NCI-H2227 treated with DMSO at 0.1 percent for 48 hours (cell line): ENCODE measurements at regions not wholly inside any gene's neighbourhood (a gene's known extent, or its start where the extent isn't known, plus 50 kb on each side); places are given as distances from the start of the nearest gene placed in this dataset.
"Not testable (repeated sequence)": the region's sequence is repeated elsewhere in the genome, so short reads cannot be mapped to it uniquely, and the experiment has no call there.

Experiments used
- DNase-seq: peaks from one replicate; lab custom pipeline; 2025; lab: John Stamatoyannopoulos, UW

DNA sequence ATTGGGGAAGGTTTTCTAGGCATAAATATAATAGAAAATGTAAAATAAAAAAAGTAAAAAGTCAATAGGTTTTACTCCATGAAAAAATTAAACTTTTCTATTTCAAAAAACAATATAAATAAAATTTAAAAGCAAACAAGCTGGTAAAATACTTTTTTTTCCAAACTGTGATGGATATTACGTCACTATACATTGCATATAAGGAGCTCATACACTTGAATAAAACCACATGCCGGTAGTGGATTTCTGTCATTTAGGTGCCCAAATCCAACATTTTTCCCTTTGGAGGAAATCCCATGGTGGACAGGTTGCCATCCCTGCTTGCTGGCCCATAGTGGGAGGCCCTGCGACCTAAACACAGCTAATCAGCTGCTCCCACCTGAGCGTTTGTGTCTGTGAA is 289.4 kb upstream of the HNRNPA3 start:
- DNase-seq: no peak

DNA sequence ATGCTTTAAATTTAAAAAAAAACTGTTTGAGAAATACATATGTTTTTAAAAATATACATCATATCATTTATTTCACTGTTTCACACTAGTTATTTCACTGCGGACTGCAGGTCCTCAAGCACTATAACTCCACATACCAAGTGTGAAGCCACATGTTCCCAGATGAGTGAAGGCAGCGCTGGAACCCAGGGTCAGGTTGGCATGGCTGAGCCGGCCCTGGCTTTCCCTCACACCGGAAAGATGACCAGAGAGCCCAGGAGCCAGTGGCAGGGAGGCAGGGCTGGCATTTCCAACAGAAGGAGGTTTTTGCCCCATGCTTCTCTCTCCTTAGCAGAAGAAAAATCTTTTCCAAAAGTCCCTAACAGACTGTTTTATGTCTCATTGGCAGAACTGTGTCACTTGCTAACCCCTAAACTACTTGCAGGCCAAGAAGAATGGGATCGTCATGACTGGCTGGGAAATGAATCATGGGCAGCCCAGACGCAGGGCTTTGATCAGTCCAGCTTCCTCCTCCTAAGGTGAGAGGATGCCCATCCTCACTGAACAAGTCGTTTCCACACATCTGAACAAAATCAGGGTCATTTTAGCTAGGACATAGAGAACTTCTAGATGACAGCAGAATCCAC is 287.6 kb upstream of the HNRNPA3 start:
- DNase-seq: no peak

DNA sequence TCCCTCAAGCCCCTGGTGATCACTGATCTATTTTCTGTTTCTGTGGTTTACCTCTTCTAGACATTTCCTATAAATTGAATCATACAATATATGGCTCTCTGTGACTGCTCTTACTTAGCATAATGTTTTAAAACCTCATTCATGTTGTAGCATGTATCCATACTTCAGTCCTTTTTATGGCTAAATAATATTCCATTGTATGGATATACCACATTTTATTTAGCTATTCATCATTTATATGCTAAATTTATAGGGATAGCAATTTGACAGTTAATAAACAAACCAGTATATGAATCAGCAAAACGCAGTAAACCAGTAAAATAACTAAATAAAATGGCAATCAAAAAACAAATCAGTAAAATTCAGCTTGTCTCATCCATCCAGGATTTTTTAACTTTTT is 286.1 kb upstream of the HNRNPA3 start:
- DNase-seq: no peak

DNA sequence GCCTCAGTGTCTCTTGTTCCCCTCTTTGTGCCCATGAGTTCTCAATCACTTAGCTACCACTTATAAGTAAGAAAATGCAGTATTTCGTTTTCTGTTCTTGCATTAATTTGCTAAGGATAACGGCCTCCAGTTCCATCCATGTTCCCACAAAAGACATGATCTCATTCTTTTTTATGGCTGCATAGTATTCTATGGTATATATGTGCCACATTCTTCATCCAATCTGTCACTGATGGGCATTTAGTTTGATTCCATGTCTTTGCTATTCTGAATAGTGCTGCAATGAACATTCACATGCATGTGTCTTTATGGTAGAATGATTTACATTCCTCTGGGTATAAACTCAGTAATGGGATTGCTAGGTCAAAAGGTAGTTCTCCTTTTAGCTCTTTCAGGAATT is 283.2 kb upstream of the HNRNPA3 start:
- DNase-seq: not testable (repeated sequence)

DNA sequence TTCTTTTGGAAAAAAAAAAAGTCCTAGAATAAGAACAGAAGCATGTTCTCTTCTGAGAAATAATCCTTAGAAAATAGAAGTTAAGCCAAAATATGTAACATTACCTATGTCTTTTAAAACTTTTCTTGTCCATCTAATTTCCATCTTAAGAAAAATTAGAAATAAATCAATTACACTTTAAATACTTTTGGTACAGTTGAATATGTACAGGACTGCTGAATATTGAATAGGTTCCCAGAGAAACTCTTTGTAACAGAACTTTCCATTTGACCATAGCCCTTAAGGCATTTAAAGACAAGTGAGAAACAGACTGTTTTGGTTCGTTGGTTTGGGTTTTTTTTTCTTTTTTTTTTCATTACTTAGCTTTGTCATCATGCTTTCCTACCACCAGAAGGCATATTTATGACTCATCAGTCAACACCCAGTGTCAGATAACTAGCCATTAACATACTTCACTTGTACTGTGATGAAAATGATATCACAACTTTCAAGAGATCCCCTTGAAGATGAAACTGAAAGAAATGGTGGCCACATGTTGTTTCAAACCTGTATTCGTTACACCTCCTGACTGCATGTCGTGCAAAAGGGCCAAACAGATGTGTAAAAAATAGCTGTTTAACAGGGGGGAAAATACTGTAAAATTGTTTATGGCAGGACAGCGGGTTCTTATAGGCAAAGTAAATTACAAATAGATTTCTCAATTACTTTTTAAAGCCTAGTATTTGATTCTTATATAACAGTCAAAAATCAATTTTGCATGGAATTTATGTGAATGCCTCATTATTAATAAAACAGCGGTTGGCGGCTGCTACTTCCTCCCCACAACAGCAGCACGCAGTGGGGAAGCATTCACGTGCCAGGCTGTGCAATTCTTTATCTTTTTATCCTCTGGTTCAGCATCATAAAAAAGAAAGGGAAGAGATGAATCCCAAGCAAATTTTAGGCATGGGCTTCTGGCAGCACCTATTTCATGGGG is 280.7 kb upstream of the HNRNPA3 start:
- peak; percentile 54 for DNase-seq

DNA sequence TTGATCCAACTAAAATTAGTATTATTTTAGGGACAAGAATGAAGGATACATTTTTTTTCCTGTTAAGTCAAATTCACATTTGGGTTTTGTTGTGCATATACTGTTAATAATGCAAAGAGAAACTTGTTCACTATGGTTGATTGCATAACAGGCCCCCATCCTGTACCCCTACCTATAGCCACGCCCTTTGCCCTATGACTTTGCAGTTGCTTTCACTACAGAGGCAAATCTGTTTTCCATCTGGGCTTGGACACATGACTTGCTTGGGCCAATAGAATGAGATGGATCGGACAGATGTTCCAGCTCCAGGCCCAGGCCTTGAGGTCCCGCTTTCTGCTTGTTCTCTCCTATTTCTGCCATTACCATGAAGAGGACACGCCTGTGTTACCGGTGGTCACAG is 278.5 kb upstream of the HNRNPA3 start:
- DNase-seq: no peak

DNA sequence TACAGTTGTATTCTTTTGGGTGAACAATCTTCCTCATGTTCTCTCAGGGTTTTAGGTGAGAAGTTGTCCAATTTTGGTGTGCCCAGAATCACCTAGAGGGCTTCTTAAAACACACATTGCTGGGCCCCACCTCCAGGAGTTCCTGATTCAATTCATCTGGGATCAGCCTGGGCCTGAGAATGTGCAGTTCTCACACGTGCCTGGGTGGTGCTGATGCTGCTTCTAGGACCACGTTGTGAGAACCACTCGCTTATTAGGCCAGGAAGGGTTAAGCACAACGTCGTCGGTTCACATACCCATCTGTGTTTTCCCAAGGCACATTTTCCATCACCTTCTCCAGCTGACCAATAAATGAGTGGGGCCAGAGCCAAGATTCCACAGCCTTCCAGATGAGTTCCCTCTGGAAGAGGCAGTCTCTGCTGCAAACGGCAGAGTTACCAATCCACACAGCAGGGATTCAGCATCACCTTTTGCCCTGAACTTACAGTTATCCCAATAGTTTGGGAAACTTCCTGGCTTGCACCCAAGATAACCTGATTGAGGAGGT is 277.7 kb upstream of the HNRNPA3 start:
- DNase-seq: no peak

DNA sequence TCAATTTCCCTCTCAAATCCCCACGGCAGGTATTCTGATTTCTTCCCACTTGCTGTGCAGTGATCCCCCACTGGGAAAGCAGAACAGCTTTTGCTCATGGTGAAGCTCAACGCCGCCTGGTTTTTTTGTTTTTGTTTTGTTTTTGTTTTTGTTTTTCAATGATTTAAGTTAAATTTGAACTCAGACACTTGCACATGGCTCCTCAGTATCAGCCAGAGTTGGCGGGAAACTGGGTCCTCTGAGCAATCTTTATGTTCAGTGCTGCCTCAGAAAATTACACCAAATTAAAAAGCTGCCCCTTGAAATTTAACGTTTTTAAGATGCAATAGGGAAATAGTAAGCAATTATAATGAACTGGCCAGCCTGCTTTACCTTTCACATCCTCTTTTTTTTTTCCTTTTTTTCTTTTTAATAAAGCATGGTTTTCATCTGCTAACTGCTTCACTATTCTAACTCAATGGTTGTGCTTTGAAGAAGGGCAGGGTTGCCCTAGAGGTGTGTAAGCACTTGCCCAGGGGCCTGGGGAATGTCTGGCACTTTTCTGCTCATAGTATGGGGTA is 277.0 kb upstream of the HNRNPA3 start:
- no peak for DNase-seq

DNA sequence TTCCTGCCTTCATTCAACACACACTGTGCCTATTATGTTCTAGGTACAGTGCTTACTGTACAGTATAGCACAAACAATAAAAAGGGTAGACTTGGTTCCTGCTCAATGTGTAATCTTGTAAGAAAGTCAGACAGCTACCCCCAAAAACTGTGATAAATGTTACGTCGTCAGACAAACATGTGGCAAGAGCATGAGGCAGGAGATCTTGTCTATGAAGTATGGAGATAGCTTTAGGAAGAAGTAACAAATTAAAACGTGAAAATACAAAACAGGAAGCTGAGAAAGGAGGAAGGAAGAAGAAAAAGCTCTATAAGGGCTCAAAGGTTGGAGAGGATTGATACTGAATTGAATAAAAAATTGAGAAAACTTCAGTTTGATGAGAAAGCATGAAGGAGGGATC is 276.2 kb upstream of the HNRNPA3 start:
- DNase-seq: no peak

DNA sequence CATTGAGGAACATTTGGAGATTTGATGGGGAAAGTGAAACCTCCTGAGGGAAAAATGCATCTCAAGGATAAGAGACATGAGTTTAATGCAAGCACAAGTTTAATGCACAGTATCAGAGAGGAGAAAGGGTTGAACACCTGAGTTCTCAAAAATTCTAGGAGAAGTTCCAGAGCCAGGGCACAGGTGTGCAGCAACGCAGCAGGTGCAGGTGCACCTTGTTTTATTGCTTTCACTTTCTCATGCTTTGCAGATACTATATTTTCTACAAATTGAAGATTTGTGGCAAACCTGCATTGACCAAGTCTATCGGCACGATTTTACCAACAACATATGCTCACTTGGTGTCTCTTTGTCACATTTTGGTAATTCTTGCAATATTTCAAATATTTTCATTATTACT is 267.6 kb upstream of the HNRNPA3 start:
- no peak for DNase-seq

DNA sequence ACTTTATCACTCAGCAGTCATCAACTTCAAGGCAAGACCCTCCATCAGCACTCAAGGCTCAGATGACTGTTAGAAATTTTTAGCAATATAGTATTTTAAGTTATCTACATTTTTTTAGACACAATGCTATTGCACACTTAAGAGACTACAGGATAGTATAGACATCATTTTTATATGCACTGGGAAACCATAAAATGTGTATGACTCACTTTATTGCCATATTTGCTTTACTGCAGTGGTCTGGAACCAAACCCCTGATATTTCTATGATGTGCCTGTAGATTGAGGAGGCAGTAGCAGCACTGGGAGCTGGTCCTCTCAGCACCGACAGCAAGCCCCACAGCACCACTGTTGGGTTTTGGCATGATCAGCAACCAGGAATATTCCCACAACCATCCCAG is 264.8 kb upstream of the HNRNPA3 start:
- DNase-seq: no peak

DNA sequence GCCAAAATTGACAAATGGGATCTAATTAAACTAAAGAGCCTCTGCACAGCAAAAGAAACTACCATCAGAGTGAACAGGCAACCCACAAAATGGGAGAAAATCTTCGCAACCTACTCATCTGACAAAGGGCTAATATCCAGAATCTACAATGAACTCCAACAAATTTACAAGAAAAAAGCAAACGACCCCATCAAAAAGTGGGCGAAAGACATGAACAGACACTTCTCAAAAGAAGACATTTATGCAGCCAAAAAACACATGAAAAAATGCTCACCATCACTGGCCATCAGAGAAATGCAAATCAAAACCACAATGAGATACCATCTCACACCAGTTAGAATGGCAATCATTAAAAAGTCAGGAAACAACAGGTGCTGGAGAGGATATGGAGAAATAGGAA is 261.4 kb upstream of the HNRNPA3 start:
- DNase-seq: not testable (repeated sequence)

DNA sequence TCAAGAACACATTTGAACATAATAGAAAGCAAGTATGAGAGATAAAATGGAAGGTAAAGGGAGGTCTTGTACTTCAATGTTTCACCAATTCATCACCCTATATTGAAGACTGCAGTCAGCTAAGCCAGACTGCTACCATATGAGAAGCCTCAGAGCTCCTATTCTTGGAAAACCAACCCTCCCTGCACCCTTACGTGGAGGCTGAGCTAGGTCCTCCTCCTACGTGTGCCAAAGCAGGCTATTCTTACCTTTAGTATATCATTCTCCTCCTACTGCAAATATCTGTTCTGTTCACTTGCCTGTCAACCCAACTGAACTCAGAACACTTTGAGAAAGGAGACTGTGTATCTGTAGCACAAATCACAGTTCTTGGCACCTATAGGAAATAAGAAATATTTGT is 255.8 kb upstream of the HNRNPA3 start:
- no peak for DNase-seq

DNA sequence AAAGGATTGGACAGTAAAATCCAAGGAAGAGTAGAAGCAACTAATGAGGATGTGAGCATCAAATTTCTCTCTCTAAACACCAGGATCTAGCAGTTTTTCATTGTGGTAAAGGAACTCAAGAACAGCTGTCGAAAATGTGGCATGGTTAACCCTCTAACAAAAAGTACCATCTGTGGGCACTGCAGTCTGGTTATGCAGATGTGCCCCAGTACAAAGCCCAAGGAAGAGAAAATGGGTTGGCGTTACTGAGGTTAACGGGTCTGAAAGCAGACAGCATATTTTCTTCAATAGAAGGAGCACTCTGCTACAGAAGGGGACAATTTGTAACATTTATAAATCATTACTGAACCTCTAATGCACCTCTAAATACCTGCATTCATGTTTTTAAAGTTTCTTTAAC is 253.0 kb upstream of the HNRNPA3 start:
- DNase-seq: peak; percentile 74

DNA sequence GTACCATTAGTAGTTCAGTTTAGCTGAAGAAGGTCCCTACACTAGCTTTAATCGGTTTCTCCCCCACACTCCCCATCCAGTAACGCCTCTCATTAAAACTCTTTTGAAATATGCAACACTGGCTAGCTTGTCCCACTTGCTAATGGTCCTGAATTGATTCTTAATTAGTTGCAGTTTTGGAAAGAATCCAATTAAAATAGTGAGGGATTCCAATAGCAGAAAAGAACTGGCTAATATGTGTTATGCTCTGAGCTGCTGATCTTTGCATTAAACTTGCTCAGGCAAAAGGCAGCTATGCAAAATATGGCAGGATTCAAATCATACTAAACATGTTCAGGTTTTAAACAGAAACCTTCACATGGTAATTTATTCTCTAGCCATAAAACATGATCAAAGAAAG is 252.5 kb upstream of the HNRNPA3 start:
- no peak for DNase-seq

DNA sequence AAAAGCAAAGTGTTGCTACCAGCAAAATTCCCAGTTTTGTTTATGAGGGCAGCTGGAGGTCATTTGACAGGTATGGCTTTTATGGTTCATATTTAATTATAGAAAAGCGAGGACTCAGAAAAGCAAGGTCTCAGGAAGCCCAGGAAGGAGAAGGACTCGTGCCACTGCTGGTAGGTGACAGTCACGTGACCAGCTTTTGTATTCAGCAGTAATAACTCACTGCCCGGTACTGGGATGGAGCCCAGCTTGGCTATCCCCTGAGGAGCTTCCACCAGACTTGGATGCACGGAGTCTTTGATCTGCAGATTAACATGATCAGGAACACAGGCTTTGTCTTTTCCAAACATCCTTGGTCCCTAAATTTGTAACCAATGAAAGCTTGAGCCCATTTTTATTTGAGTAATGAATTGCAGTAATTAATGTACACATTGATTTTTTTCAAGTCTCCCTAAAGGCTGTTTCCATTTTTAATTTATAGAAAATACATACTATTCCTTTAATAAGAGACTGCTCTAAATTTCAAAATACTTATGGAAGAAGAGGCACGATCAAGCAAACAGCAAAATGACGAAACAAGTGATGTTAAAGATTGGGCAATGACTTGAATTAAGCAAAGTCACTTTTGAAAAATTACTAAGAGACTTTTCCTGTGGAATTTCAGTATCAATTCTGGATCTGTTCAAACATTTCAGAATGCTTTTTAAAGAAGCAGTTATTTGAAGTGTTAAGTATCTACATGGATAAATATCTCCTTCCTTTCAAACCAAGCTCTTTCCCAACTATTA is 251.7 kb upstream of the HNRNPA3 start:
- DNase-seq: peak; percentile 87

DNA sequence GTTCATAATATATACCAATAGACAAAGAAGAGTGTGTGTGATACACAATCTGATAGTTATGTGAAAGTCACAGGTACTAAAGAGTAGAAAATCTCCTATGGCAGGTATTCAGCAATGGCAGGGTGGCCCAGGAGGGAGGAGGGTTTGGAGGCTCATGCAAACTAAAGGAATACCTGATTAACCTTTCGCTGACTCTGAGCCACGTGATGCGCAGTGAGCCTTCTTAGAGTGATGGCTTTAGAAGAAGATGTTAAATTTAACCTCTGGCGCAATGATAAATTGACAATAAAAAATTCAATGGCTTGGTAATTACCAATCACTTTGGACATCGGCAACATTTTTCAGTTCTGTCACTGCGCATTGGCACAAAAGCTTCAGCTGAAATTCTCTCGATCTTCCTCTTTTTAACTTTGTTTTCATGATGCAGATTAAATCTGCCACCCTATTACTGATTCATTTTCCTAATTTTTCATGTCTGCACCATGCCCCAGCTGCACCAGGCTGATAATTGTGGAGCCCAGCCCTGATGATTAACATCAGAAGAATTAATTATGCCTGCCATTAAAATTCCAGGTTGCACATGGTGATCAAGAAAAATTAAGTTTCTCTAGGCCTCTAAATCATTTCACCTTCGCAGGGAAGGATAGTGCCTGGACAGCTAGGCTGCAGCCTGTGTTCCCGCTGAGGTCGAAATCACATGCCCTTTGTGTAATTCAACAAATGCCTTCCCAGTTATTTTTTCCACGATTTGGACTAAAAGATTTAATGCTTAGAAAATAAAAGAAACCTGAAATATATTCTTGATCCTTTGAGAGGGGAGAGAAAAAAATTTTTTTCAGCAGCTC is 250.6 kb upstream of the HNRNPA3 start:
- no peak for DNase-seq

DNA sequence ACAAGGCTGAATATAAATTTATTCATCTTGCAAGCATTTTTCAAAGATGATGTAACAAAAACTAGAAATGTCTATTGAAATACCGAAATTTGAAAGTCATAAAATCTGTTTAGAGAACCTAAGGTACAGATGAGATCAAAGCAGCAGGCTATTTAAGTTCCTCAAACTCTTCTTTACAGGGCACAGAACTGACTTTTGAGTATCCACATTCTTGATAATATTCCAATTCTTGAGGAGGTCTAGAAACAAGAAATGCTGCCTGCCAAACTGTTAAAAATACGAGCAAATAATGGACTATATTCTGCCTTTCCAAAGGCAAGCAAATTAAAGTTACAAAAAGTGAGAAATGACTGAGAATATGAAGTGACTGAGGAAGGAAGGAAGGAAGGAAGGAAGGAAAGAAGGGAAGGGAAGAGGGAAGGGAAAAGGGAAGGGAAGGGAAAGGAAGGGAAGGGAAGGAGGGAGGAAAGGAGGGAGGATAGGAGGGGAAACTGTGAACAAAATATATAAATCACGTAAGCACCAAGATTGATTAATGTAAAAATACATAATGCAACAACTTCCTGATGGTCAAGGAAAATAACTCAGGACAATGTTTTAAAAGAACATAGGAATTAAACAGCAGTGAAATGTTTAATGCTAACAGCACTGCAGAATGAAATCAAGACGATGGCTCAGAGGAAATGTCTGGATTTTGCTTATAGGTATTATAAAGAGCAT is 248.9 kb upstream of the HNRNPA3 start:
- no peak for DNase-seq

DNA sequence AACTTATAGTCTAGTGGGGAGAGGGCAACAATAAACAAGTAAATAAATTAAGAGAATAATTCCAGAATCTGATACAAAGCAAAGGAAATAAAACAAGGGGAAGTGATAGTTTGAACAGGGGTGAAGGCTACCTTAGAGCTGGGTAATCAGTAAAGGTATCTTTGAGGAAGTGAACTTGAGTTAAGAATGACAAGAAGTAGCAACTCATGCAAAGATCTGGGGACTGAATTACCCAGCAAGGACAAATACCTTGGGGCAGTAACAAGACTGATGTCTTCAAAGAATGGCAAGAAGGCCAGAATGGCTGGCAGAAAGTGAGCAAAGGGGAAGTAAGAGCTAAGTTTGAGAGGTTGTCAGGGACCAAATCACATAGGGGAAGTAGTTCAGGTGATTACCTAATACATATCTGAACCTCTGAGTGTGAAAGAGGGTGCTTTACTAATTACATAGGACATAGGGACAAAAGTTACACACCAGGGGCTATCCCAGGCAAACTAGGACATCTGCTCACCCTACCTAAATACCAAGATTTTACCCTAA is 244.6 kb upstream of the HNRNPA3 start:
- no peak for DNase-seq
